ENCODE measurements at regions not wholly inside any gene's neighbourhood (a gene's known extent, or its start where the extent isn't known, plus 50 kb on each side); places are given as distances from the start of the nearest gene placed in this dataset.
"Not testable (repeated sequence)": the region's sequence is repeated elsewhere in the genome, so short reads cannot be mapped to it uniquely, and the experiment has no call there.

- no peaks in the 10 kb centered on the region for H3K4me1 Mint-ChIP-seq
- no peaks in the 10 kb centered on the region for H3K36me3 Mint-ChIP-seq
- H3K27ac Mint-ChIP-seq: no peak overlapping the region
- H3K27me3 Mint-ChIP-seq: peaks cover 9% of the 10 kb centered on the region
- H3K4me3 Mint-ChIP-seq: no peak overlapping the region
- no peak for ATAC-seq
- H3K9me3 Mint-ChIP-seq: peaks cover 3% of the 10 kb centered on the region
Observed at GRCh38 chr5:10892147-10892910, 131.3 kb upstream of the DAP start.

- H3K9me3 Mint-ChIP-seq: peaks cover 3% of the 10 kb centered on the region
- no peaks in the 10 kb centered on the region for H3K36me3 Mint-ChIP-seq
Observed at GRCh38 chr5:10891193-10891592, 130.2 kb upstream of the DAP start.

GRCh38 chr5:10886497-10886896, 125.5 kb upstream of the DAP start:
- Mint-ChIP-seq H3K27ac (no peak overlapping the region), H3K4me3 (no peak overlapping the region), H3K9me3 (peaks cover 3% of the 10 kb centered on the region), H3K4me1 (no peaks in the 10 kb centered on the region), H3K27me3 (peaks cover 7% of the 10 kb centered on the region), H3K36me3 (no peaks in the 10 kb centered on the region)
- ATAC-seq: no peak

More at GRCh38 chr5:10891193-10891592, 130.2 kb upstream of the DAP start:
- Mint-ChIP-seq H3K27ac (no peak overlapping the region), H3K4me1 (no peaks in the 10 kb centered on the region), H3K4me3 (no peak overlapping the region), H3K27me3 (peaks cover 5% of the 10 kb centered on the region)
- no peak for ATAC-seq

GRCh38 chr5:10885026-10885425, 124.0 kb upstream of the DAP start:
- no peak for ATAC-seq
- peaks cover 14% of the 10 kb centered on the region for H3K27me3 Mint-ChIP-seq
- H3K36me3 Mint-ChIP-seq: no peaks in the 10 kb centered on the region
- H3K9me3 Mint-ChIP-seq: no peaks in the 10 kb centered on the region
- no peak overlapping the region for H3K4me3 Mint-ChIP-seq
- H3K4me1 Mint-ChIP-seq: no peaks in the 10 kb centered on the region
- H3K27ac Mint-ChIP-seq: no peak overlapping the region

GRCh38 chr5:10883945-10884344, 122.9 kb upstream of the DAP start:
- H3K4me3 Mint-ChIP-seq, ATAC-seq, H3K27ac Mint-ChIP-seq, H3K36me3 Mint-ChIP-seq, H3K9me3 Mint-ChIP-seq, H3K4me1 Mint-ChIP-seq: not testable (repeated sequence)
- peaks cover 25% of the 10 kb centered on the region for H3K27me3 Mint-ChIP-seq

GRCh38 chr5:10880934-10881333, 119.9 kb upstream of the DAP start:
- Mint-ChIP-seq H3K27ac (no peak overlapping the region), H3K9me3 (no peaks in the 10 kb centered on the region), H3K27me3 (peaks cover 33% of the 10 kb centered on the region), H3K36me3 (no peaks in the 10 kb centered on the region), H3K4me1 (peaks cover 6% of the 10 kb centered on the region), H3K4me3 (no peak overlapping the region)
- no peak for ATAC-seq

- H3K36me3 Mint-ChIP-seq, ATAC-seq, H3K9me3 Mint-ChIP-seq, H3K27ac Mint-ChIP-seq, H3K4me3 Mint-ChIP-seq, H3K4me1 Mint-ChIP-seq: not testable (repeated sequence)
- peaks cover 36% of the 10 kb centered on the region for H3K27me3 Mint-ChIP-seq
Observed at GRCh38 chr5:10876996-10877395, 116.0 kb upstream of the DAP start.

- peaks cover 4% of the 10 kb centered on the region for H3K9me3 Mint-ChIP-seq
- no peak for ATAC-seq
- peaks cover 6% of the 10 kb centered on the region for H3K4me1 Mint-ChIP-seq
- H3K36me3 Mint-ChIP-seq: no peaks in the 10 kb centered on the region
- H3K4me3 Mint-ChIP-seq: no peak overlapping the region
- no peak overlapping the region for H3K27ac Mint-ChIP-seq
- peaks cover 33% of the 10 kb centered on the region for H3K27me3 Mint-ChIP-seq
Observed at GRCh38 chr5:10876006-10876744, 115.1 kb upstream of the DAP start.

GRCh38 chr5:10875201-10875768, 114.3 kb upstream of the DAP start:
- ATAC-seq: no peak
- Mint-ChIP-seq H3K4me3 (no peak overlapping the region), H3K27ac (no peak overlapping the region), H3K36me3 (no peaks in the 10 kb centered on the region), H3K4me1 (peaks cover 6% of the 10 kb centered on the region), H3K9me3 (peaks cover 4% of the 10 kb centered on the region), H3K27me3 (peaks cover 30% of the 10 kb centered on the region)

- peaks cover 23% of the 10 kb centered on the region for H3K27me3 Mint-ChIP-seq
- H3K9me3 Mint-ChIP-seq: peaks cover 4% of the 10 kb centered on the region
- ATAC-seq: no peak
- no peak overlapping the region for H3K27ac Mint-ChIP-seq
- H3K4me1 Mint-ChIP-seq: peaks cover 6% of the 10 kb centered on the region
- H3K36me3 Mint-ChIP-seq: no peaks in the 10 kb centered on the region
- H3K4me3 Mint-ChIP-seq: no peak overlapping the region
Observed at GRCh38 chr5:10874541-10874940, 113.5 kb upstream of the DAP start.

GRCh38 chr5:10870791-10871190, 109.8 kb upstream of the DAP start:
- Mint-ChIP-seq H3K4me3 (no peak overlapping the region), H3K27me3 (peaks cover 8% of the 10 kb centered on the region), H3K27ac (no peak overlapping the region), H3K9me3 (peaks cover 4% of the 10 kb centered on the region), H3K4me1 (no peaks in the 10 kb centered on the region), H3K36me3 (no peaks in the 10 kb centered on the region)
- ATAC-seq: no peak

GRCh38 chr5:10868956-10869355, 107.9 kb upstream of the DAP start:
- H3K9me3 Mint-ChIP-seq: peaks cover 4% of the 10 kb centered on the region
- H3K27me3 Mint-ChIP-seq: peaks cover 8% of the 10 kb centered on the region
- H3K4me3 Mint-ChIP-seq: no peak overlapping the region
- no peaks in the 10 kb centered on the region for H3K36me3 Mint-ChIP-seq
- no peak overlapping the region for H3K27ac Mint-ChIP-seq
- no peak for ATAC-seq
- no peaks in the 10 kb centered on the region for H3K4me1 Mint-ChIP-seq

- Mint-ChIP-seq H3K27ac (no peak overlapping the region), H3K4me1 (peaks cover 5% of the 10 kb centered on the region), H3K4me3 (no peak overlapping the region), H3K36me3 (no peaks in the 10 kb centered on the region), H3K27me3 (peaks cover 8% of the 10 kb centered on the region), H3K9me3 (no peaks in the 10 kb centered on the region)
- ATAC-seq: no peak
Observed at GRCh38 chr5:10867389-10868303, 106.6 kb upstream of the DAP start.

GRCh38 chr5:10866913-10867312, 105.9 kb upstream of the DAP start:
- no peaks in the 10 kb centered on the region for H3K9me3 Mint-ChIP-seq
- H3K36me3 Mint-ChIP-seq: no peaks in the 10 kb centered on the region
- H3K27me3 Mint-ChIP-seq: peaks cover 2% of the 10 kb centered on the region
- H3K27ac Mint-ChIP-seq: no peak overlapping the region
- no peak overlapping the region for H3K4me3 Mint-ChIP-seq
- H3K4me1 Mint-ChIP-seq: peaks cover 5% of the 10 kb centered on the region
- ATAC-seq: no peak
